HG03565 (cell line): ENCODE measurements at regions not wholly inside any gene's neighbourhood (a gene's known extent, or its start where the extent isn't known, plus 50 kb on each side); places are given as distances from the start of the nearest gene placed in this dataset.

ENCODE experiments used
- ATAC-seq: cut with Tn5 transposase; IDR thresholded peaks from one replicate; pipeline ENCODE4 v1.9.1; 2021; ENCODE audit warnings: mild to moderate bottlenecking, moderate library complexity; ENCODE audit not compliant: unreplicated experiment

DNA sequence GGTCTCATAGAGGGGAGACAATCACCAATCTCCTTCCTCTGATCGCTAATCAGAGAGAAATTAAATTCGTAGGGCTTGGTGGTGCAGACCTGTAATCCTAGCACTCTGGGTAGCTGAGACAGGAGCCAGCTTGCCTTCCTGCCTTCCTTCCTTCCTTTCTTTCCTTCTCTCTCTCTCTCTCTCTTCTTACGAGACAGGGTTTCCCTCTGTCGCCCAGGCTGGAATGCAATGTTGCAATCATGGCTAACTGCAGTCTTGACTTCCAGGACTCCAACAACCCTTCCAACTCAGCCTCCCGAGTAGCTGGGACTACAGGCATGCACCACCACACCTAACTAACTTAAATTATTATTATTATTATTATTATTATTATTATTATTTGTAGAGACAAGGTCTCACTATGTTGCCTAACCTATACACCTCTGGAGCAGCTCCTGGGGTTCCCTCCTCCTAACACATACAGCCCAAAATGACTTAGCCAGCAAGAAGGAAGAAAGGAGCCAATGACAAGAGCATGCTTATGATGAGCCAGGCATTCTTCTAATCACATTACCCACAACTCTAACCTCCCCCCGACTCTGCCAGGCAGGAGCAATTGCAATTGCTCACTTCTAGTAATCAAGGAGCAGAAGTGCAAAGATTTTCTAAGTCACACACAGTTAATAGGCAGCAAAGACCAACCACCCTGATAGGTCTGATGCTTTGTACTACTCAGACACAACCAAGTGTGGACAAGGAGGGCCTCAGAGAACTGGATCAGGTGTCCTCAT lies 105.4 kb upstream of the F3 start:
- no peak for ATAC-seq

DNA sequence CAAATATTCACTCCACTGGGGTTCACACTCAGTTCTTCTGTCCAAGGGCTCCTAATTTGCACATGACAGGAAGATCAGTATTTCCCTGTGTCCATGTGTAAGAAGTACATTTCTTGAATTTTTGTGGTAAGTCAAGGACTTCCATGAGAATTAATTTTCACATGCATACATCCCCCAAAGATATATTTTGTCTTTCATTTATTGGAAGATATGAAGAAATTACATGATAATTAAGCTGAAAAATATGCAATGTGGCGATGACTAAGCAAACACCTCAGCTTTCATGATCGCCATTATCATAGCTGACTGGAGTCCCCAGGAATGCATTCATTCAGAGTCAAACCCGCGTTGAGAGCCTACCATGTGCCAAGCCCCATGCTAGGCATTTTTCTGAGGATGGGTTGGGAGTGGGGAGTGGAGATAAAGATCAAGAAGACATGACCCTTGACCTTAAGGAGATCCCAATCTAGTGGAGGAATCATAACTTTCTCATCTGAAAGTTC lies 104.6 kb upstream of the F3 start:
- ATAC-seq: no peak

DNA sequence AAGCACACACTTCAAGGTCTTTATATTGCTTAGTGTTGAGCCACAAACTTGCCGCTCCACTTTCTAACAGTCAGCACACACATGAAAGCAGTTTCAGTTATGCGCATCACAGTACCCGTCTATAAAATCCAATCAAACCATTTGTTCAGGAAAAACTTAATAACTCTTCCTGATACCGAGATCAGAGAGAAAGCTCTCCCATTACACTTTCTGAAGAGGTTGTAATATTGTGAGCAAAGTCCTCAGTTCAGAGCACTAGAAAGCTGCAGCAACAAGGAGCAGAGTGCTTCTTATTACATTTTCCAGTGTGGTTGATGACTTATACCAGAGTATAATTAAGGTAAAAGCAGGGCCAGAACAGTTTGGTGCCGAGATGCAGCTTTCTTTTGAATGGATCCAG lies 102.8 kb upstream of the F3 start:
- no peak for ATAC-seq

DNA sequence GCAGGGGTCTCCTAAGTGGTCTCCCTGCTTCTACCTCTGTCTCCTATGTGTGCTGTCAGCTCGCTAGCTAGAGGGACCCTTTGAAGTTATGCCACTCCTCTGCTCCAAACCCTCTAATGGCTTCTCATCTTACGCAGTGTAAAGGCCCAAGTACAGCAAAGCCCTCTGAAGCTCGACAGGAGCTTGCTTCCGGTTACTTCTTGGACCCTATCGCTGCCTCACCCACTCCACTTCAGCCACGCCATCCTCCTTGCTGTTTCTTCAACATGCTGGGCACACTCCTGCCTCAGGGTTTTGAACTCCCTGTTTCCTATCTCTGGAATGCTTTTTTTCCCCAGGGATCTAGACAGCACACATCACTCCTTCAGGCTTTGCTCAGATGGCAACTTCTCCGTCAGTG lies 102.3 kb upstream of the F3 start:
- ATAC-seq: no peak

DNA sequence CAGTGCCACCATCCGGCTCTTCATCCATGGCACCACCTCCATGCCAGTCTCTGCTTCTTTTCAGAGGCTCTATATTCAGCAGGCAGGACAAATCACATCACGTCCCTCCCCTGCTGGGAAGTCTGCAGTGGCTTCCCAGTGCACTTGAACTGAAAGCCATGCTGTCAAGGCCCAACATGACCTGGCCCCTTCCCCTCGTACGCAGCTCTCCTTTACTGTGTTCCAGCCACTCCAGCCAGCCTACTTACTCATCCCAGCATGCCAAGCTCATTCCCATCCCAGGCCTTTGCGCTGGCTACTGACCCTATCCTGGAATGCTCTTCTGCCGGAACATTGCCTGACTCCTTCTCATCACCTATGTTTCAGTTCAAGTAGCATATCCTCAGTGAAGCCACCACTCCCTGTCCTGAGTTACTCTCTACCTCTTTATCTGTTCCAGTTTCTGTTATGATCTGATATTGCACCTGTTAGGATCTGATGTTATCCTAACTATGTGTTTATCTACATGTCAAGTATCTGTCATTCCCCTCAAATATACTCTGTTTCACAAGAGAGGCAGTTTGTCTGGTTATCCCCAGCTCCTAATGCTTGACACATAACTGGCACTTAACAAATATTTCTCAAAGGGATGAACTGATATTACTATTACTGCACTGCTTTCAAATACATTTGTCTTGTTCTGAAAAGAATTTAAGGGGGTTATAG lies 101.2 kb upstream of the F3 start:
- ATAC-seq: no peak

DNA sequence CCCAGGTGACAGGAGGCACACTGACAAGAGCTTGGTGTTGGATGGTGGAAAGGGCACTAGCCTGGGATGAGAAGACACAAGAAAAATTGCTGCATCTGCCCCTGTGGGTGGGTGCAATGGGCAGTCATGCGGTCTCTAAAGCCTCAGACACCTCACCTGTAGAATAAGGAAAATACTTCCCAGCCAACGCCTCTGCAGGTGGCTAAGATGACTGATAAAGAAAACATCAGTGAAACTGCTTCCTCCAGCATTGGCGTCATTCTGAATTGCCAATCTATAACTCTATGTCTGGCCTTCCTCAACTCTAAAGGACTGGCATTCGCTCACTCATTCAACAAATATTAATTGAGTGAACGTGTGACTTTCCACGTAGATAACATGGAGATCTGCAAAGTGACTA lies 100.4 kb upstream of the F3 start:
- no peak for ATAC-seq

DNA sequence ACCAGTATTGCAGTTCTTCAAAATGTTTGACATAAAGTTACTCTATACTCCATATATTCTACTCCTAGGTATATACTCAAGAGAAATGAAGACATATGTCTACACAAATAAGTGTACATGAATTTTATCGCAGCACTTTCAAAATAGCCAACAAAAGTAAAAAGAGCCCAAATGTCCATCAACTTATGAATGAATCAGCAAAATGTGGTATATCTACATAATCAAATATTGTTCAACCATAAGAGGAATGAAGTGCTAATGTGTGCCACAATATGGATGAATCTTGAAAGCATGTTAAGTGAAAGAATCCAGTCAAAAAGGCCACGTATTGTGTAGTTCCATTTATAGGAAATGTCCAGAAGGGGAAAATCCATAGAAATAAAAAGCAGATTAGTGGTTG lies 98.6 kb upstream of the F3 start:
- ATAC-seq: no peak

DNA sequence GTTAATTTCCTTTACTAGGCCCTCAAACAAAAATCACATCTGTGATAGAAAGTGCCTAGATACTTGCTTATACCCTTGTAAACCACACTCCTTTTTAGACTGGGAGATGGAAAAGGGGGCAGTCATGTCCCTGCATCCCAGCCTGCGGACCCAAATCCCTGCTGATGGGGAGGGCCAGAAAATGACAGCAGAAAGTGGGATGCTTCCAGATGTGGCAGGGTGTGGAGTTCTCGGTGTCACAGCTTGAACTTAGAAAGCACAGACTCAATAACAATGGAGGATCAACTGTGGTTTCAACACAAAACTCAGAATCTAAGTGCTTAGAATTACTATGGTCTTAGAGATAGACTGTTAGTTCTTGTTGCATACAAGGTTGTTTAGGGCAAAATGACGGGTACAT lies 95.6 kb upstream of the F3 start:
- ATAC-seq: no peak

DNA sequence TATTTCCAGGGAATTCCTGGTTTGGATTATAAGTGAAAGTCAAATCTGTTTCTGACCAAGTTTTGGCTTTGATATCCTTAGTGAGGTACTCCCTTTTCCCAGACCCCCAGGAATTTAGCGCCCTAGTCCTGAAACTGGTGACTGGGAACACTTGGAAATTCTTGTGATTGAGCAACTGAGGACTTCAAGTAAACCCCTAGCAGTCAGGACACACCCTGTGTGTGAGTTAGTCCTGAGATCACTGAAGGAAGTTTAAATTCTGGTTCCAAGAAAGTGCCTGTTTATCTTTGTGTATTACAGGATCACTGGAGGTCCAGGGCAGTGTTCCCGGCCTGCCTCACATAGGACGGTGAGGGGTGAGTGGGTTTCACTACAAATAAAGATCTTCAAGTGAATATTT lies 95.1 kb upstream of the F3 start:
- no peak for ATAC-seq

DNA sequence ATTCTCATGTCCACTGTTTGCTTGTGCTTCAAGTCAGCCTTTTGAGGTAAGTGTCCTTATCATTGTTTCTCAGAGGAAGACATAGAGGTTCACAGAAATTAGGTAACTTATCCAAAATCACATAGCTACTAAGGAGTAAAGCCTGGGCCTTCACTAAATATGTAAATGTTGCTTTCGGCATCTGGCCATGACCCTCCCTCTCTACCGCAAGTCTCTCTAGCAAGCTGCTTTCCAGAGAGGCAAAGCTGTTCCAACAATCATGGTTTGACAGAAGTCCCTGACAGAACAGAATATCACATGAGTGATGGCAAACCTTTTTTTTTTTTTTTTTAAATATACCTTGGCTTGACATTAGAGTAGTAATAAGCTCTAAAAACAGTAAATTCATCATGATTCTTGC lies 94.5 kb upstream of the F3 start:
- ATAC-seq: no peak

DNA sequence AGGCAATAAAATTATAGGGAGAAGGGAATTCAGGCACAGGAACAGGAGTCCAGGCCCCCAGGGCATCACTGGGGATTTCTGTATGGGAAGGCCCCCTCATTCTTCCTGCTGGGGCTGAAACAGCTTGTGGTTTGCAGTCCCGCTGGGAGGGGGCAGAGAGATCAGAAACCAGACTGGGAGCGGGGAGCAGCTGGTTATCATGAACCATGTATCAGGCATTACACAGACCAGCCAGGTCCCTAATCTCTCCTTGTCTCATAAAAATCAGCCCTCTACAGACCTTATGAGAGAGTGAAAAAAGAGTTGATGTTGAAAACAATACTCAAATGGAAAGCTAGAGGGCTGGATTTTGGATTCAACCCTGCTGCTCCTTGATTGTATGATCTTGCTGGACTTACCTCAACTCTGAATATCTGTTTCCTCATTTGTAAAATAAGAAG lies 93.4 kb upstream of the F3 start:
- ATAC-seq: no peak

DNA sequence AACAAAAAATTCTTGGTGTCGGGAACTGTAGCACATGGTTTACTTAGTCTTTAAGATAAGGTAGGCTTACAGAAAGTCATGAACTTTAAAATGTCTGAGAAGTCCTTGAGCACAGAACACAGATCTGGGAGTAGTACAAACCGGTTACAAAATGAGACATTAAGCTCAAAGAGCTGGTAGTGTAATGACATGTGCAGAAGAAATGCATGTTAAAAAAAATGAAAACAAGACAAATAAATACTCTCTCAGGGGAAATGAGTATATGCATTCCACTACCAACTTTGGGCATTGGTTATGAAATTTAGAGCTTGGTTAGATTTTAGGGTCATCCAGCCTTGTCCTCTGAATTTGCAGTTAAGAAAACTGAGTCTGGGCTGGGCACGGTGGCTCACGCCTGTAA lies 91.5 kb upstream of the F3 start:
- ATAC-seq: no peak

DNA sequence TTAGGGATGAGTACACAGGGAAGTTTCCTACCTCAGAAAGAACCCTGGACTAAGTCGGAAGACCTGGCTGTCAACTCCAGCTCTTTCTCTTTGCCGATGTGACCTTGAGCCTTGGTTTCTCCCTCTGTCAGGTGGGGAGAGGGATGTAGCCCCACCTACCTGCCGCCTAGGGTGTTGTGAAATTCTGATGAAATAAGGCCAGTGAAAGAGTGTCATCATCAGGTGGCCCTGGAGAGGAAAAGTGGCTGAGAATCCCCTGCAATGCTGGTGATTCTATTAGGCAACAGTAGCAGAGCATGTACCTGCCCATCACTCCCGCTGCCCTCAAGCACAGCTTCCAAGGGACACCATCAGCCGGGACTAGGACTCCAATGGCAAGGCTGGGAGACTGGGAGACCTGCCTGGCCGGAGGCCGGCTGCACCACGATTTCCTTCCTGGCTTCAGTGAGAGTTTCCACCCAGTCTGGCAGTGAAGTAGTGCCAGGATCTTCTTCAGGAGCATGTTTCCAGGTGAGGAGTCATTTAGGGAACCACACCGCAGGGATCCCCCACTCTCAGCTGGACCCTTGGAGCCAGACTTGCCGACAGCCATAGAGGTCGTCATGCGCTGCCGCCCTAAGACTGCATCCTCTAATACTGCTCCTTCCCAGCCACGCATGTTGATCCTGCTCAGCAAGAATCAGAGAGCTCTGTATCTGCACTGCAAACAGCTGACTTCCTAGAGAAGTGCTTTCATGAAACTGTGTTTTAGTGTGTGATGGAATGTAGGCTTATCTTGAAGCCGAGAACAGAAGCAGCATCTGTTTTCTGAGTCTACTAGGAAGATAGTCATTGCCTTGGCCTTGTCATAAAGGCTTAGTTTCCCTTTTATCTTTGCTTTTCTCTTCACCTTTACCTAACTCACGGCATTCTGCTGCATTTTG lies 88.0 kb upstream of the F3 start:
- ATAC-seq: no peak

DNA sequence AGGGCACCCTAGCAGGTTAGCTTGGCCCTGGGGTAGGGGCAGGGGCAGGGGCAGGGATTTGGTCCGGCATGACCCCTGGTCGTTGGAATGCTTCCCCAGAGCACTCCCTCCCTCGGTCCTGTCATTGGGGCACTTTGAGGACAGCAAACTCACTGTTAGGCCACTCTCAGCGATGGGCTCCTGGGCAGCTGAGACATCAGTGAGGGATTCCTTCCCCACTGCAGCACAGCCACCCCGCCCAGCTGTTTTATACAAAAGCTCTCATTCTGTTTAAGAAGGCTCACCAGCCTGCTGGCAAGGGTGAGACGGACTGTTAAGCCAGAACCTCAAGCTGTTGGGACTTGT lies 86.9 kb upstream of the F3 start:
- ATAC-seq: no peak

DNA sequence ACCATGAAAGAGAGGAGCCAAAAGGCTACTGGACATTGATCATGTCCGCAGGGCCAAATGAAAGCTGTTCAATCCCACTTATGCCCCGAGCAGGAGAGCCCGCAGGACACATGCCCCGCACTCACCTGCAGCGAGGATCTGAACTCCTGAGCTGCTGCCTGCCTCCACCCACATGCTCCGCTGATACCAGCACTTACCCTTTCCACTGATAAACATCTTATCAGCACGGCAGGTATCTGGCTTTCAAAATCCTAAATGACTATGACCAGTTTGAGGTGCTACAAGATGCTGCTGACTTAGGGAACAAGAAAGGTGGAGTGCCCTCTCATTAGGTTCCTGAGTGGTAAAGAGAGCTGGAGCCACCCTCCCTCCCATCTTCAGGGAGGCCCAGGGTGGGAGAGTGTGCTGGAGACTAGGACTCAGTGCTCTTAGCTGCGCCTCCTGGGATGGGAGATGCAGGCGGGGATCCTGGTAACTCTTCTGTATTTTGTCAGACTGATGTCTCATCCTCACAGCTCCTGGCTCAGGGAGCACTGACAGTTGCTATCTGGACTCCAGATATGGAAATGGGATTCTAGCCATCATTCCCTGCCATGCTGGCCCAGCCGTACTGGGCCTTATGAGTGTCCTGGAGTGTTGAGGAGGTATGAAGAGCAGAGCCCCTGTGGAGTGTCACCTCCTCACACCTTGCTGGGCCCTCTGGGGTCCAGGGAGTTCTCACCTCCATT lies 86.4 kb upstream of the F3 start:
- ATAC-seq: no peak

DNA sequence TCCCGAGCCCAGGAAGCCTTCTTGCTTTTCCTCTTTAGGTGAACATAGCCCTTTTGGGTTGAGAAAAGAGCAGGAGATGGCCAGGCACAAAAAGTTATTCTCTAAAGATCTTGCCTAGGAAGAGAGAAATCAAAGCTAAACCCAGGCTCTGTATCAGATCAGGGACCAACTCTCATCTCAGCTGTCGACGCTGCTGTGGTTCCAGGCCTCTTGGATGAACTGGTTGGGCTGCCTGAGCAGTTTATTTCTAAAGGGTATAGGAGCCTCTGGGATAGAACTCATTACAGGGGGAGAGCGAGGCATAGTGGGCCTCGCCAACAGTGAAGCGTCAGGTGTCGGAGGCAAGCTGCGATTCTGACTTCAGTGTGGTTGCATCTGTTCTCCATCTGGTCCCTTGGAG lies 82.6 kb upstream of the F3 start:
- no peak for ATAC-seq

DNA sequence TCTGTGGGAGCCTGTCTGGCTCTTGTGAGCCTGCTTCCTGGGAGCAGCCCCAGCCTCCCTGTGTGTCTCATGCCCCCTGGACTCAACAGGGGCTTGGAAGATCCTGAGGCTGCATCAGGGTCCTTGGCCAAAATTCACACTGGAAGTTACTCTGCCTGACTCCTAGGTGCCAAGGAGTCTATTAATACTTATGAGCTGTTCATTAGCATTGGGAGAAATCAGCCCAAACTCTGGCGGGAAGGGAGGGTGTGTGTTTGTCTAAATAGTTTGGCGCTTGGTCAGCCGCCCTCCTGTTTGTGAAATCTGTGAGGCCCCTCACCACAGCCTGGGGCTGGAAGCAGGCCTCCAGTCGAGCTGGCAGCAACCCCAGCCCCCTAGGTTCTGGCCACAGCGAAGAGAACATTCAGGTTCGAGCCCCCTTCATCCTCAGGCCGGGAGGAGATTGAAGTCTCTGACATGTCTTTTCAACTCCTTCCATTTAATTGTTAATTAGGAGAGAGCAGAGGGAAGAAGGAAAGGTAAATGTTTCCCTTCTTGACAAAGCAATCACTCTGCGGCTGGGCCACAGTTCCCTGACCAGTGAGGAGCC lies 82.1 kb upstream of the F3 start:
- no peak for ATAC-seq

DNA sequence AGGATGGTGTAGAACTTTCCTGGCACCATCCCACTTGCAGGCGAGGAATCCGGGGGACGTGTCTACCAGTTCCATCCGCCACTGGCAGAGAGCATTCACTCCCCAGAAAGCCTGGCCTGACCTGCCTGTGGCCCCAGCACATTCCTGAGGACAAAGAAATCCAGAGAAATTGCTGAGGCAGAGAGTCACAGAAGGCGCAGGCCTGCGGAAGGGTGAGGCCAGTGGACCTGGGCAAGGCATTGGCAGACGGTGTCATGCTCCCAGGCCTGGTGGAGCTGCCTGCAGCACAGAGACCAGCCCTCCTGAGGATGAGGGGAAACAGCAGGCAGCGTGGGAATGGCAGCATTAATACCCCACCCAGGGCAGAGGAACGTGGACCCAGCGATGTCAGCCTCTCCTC lies 81.2 kb upstream of the F3 start:
- no peak for ATAC-seq

DNA sequence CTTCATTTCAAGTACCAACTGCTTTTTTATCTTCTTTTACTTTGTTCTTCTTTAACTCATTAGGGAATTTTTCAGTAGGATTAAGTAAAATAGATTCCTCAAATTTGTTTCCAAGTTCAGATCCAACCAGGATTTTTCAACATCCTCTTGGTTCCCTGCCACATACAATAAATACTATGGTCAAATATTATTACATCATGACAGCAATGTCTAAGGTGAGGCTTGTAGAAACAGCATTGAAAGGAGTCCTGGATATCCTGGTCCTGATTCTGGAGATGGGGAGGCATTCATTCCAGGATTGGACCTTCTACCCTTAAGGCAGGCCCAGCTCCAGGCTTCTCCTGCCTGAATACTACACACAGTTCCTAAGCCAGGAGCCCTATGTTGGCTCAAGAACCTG lies 80.2 kb upstream of the F3 start:
- ATAC-seq: no peak

DNA sequence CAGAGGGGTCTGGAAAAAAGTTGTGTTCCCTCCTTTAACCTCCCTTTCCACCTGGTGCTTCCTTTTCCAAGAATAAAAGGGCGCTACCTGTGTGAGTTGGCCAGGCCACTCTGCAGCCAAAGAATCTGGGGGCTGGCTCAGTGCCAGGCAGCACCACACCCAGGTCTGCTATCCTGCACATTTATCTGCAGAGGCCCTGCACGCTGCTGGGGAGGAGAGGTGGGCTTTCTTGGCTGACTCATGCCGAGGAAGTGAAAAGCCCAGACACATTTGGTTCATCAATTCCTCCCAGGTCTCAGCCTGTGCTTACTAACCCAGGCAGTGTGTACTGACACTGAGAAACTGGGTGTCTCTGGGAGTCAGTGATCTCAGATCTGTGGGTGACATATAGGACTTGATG lies 79.8 kb upstream of the F3 start:
- no peak for ATAC-seq
